A549 (cell line): ENCODE measurements at regions not wholly inside any gene's neighbourhood (a gene's known extent, or its start where the extent isn't known, plus 50 kb on each side); places are given as distances from the start of the nearest gene placed in this dataset.

ENCODE experiments used
- EP300 ChIP-seq, 2 experiments: fragments of >200 bp; sonication (Bioruptor Twin); formaldehyde crosslinking; IDR thresholded peaks; 2 replicates in 1 of 2; 3 replicates in 1 of 2; pipeline ENCODE4 v1.6.1; 2016 to 2017
- ZFP36 ChIP-seq: fragments of 450-650 bp; IDR thresholded peaks from 2 replicates; pipeline ENCODE4 v1.6.1; 2014; ENCODE audit warnings: borderline replicate concordance; ENCODE audit not compliant: partially characterized antibody

DNA sequence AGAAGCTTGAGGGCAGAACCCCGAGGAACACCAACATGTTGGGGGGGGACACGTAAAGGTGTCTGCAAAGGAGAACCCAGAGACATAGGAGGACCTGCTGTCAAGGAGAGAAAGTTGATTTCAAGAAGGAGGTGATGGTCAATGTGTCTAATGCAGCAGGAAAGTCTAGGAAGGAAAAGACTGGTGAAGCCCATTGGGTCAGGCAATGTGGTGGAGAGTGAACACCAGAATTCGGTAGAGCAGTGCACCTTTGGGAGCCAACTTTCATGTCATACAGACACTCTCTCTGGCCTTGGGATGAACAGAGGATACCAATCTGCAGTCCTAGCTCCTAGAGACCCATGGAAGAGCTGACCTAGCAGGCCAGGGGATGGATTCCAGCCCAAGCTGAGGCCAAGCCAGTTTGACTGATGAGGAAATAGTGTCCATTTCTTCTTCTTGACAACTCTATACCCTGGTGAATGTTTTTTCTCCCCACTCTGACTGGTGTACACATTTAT lies 101.9 kb downstream of the MYCN start:
- no peak for TF ChIP-seq ZFP36
- no peak for TF ChIP-seq EP300 (IDR thresholded peaks at IDR 0.05)
